H9 (cell line): ENCODE measurements at regions not wholly inside any gene's neighbourhood (a gene's known extent, or its start where the extent isn't known, plus 50 kb on each side); places are given as distances from the start of the nearest gene placed in this dataset.

Source experiments
- DNase-seq: peaks from one replicate; pipeline ENCODE4 v3.0.0-alpha.2; 2017
- H2AFZ ChIP-seq: one replicate; pipeline ENCODE4 v1.6.1; 2013; ENCODE audit warnings: mild to moderate bottlenecking, low read length, control low read depth, moderate library complexity
- H2AK5ac ChIP-seq: 2 replicates; pipeline ENCODE4 v1.6.1; 2013; ENCODE audit warnings: low read length, control low read depth, mixed read lengths; ENCODE audit not compliant: insufficient read length
- H2BK120ac ChIP-seq: one replicate; pipeline ENCODE4 v1.6.1; 2013; ENCODE audit warnings: low read depth, mild to moderate bottlenecking, low read length, control low read depth, inconsistent platforms; ENCODE audit not compliant: poor library complexity, severe bottlenecking
- H2BK12ac ChIP-seq: 2 replicates; pipeline ENCODE4 v1.6.1; 2013; ENCODE audit warnings: low read length, control low read depth, mixed read lengths, low read depth; ENCODE audit not compliant: insufficient read length
- H2BK15ac ChIP-seq: 2 replicates; pipeline ENCODE4 v1.6.1; 2013; ENCODE audit warnings: low read depth, low read length, control low read depth
- H2BK20ac ChIP-seq: one replicate; pipeline ENCODE4 v1.6.1; 2013; ENCODE audit warnings: low read depth, mild to moderate bottlenecking, low read length, control low read depth, inconsistent platforms; ENCODE audit not compliant: poor library complexity, severe bottlenecking
- H2BK5ac ChIP-seq: 2 replicates; pipeline ENCODE4 v1.6.1; 2013; ENCODE audit warnings: low read length, control low read depth, mixed read lengths; ENCODE audit not compliant: insufficient read length
- H3K14ac ChIP-seq: 2 replicates; pipeline ENCODE4 v1.6.1; 2013; ENCODE audit warnings: low read length, control low read depth; ENCODE audit not compliant: insufficient read depth
- H3K18ac ChIP-seq: 2 replicates; pipeline ENCODE4 v1.6.1; 2013; ENCODE audit warnings: low read depth, mild to moderate bottlenecking, mixed read lengths, low read length, control low read depth; ENCODE audit not compliant: insufficient read length
- H3K23ac ChIP-seq: 2 replicates; pipeline ENCODE4 v1.6.1; 2013; ENCODE audit warnings: low read length, control low read depth, mixed read lengths, low read depth; ENCODE audit not compliant: insufficient read length
- H3K23me2 ChIP-seq: 2 replicates; pipeline ENCODE4 v1.6.1; 2013; ENCODE audit warnings: low read depth, mild to moderate bottlenecking, mixed read lengths, low read length, control low read depth; ENCODE audit not compliant: insufficient read length, poor library complexity, severe bottlenecking
- H3K27ac ChIP-seq: 2 replicates; pipeline ENCODE4 v1.5.1; 2013; ENCODE audit warnings: low read length, control low read depth, mixed read lengths, low read depth; ENCODE audit not compliant: insufficient read length
- H3K27me3 ChIP-seq: 2 replicates; pipeline ENCODE4 v1.6.1; 2013; ENCODE audit warnings: low read length, control low read depth, inconsistent platforms; ENCODE audit not compliant: insufficient read depth
- H3K4ac ChIP-seq: 2 replicates; pipeline ENCODE4 v1.6.1; 2013; ENCODE audit warnings: low read depth, mild to moderate bottlenecking, control low read depth, inconsistent platforms, low read length, moderate library complexity
- H3K4me1 ChIP-seq: 2 replicates; pipeline ENCODE4 v1.6.1; 2013; ENCODE audit warnings: low read length, control low read depth, inconsistent platforms; ENCODE audit not compliant: insufficient read depth
- H3K4me2 ChIP-seq: 2 replicates; pipeline ENCODE4 v1.6.1; 2013; ENCODE audit warnings: low read length, control low read depth, mixed read lengths; ENCODE audit not compliant: insufficient read length, insufficient read depth
- H3K56ac ChIP-seq: 2 replicates; pipeline ENCODE4 v1.6.1; 2013; ENCODE audit warnings: low read depth, mild to moderate bottlenecking, mixed read lengths, low read length, control low read depth; ENCODE audit not compliant: insufficient read length
- H3K79me1 ChIP-seq: 2 replicates; pipeline ENCODE4 v1.6.1; 2013; ENCODE audit warnings: low read depth, mild to moderate bottlenecking, moderate library complexity, low read length, control low read depth, inconsistent platforms; ENCODE audit not compliant: insufficient read depth, poor library complexity, severe bottlenecking
- H3K79me2 ChIP-seq: 2 replicates; pipeline ENCODE4 v1.6.1; 2013; ENCODE audit warnings: low read length, control low read depth, inconsistent platforms; ENCODE audit not compliant: insufficient read depth
- H3K9ac ChIP-seq: 2 replicates; pipeline ENCODE4 v1.6.1; 2013; ENCODE audit warnings: low read length, control low read depth, mixed read lengths; ENCODE audit not compliant: insufficient read length; ENCODE audit errors: extremely low read depth
- H3K9me3 ChIP-seq: one replicate; pipeline ENCODE4 v1.6.1; 2013; ENCODE audit warnings: low read depth, low read length, inconsistent platforms; ENCODE audit not compliant: control insufficient read depth
- H3T11ph ChIP-seq: one replicate; pipeline ENCODE4 v1.6.1; 2013; ENCODE audit warnings: mild to moderate bottlenecking, low read length, control low read depth, inconsistent platforms
- H4K20me1 ChIP-seq: one replicate; pipeline ENCODE4 v1.6.1; 2013; ENCODE audit not compliant: control insufficient read depth, insufficient read length, insufficient read depth
- H4K5ac ChIP-seq: 2 replicates; pipeline ENCODE4 v1.6.1; 2013; ENCODE audit warnings: low read depth, mild to moderate bottlenecking, mixed read lengths, low read length, control low read depth; ENCODE audit not compliant: insufficient read length
- H4K8ac ChIP-seq: replicated peaks from 2 replicates; pipeline ENCODE4 v1.6.1; 2013; ENCODE audit warnings: low read length, control low read depth, mixed read lengths, low read depth; ENCODE audit not compliant: insufficient read length
- H4K91ac ChIP-seq: 2 replicates; pipeline ENCODE4 v1.6.1; 2013; ENCODE audit warnings: low read depth, mild to moderate bottlenecking, moderate library complexity, mixed read lengths, low read length, control low read depth; ENCODE audit not compliant: insufficient read length
- H3K27ac Mint-ChIP-seq, 3 experiments: 2 replicates in 2 of 3; 3 replicates in 1 of 3; pipeline ENCODE4 v1.8.0; 2020 to 2021; ENCODE audit warnings: mixed read lengths in 3 of 3, mild to moderate bottlenecking in 1 of 3, moderate library complexity in 1 of 3
- H3K27me3 Mint-ChIP-seq: 2 replicates; pipeline ENCODE4 v1.8.0; 2021; ENCODE audit warnings: low read depth, mild to moderate bottlenecking, moderate library complexity, mixed read lengths
- H3K36me3 Mint-ChIP-seq, 3 experiments: 2 replicates in 2 of 3; 3 replicates in 1 of 3; pipeline ENCODE4 v1.8.0; 2020 to 2021; ENCODE audit warnings: low read depth in 3 of 3, mixed read lengths in 3 of 3; ENCODE audit not compliant: insufficient read depth in 1 of 3
- H3K4me1 Mint-ChIP-seq, 2 experiments: 2 replicates each; pipeline ENCODE4 v1.8.0; 2020; ENCODE audit warnings: mixed read lengths in 2 of 2
- H3K4me3 Mint-ChIP-seq, 2 experiments: 2 replicates in 1 of 2; 3 replicates in 1 of 2; pipeline ENCODE4 v1.8.0; 2020 to 2021; ENCODE audit warnings: mild to moderate bottlenecking in 2 of 2, mixed read lengths in 2 of 2, moderate library complexity in 1 of 2
- H3K9me3 Mint-ChIP-seq, 2 experiments: 2 replicates in 1 of 2; 3 replicates in 1 of 2; pipeline ENCODE4 v1.8.0; 2020; ENCODE audit warnings: mild to moderate bottlenecking in 2 of 2, mixed read lengths in 2 of 2, moderate library complexity in 1 of 2
- CTCF ChIP-seq: fragments of 200-600 bp; sonication (generic); conservative IDR thresholded peaks from 3 replicates; pipeline ENCODE4 v1.8.0; 2021; ENCODE audit warnings: antibody characterized with exemption, mild to moderate bottlenecking
- WGBS: extraction: QIAGEN DNeasy Blood & Tissue Kit; methylation state at CpG from one replicate; pipeline ENCODE4 v1.1.7; 2013; ENCODE audit warnings: missing lambda C conversion rate, low lambda C conversion rate, mixed read lengths; ENCODE audit not compliant: insufficient read length; ENCODE audit errors: extremely low coverage; 5-methylcytosine and 5-hydroxymethylcytosine counted together

GRCh38 chr13:84686458-84686857 lies 804.2 kb upstream of the SLITRK1 start:
- Histone ChIP-seq H2BK20ac (no peak overlapping the region), H4K5ac (no peak overlapping the region), H4K91ac (no peak overlapping the region), H3K23me2 (no peaks in the 10 kb centered on the region), H3K79me2 (no peaks in the 10 kb centered on the region), H3K18ac (no peak overlapping the region), H3K4me2 (no peak overlapping the region), H3K79me1 (no peaks in the 10 kb centered on the region), H3K27me3 (no peaks in the 10 kb centered on the region), H2BK15ac (no peak overlapping the region), H3K9ac (no peak overlapping the region), H3K23ac (no peak overlapping the region), H2AFZ (no peak overlapping the region), H4K8ac (no peak overlapping the region), H3T11ph (no peak overlapping the region), H2BK5ac (no peak overlapping the region), H3K27ac (no peak overlapping the region), H3K4ac (no peak overlapping the region), H3K4me1 (no peaks in the 10 kb centered on the region), H2BK12ac (no peak overlapping the region), H3K9me3 (no peaks in the 10 kb centered on the region), H3K14ac (no peak overlapping the region), H3K56ac (no peak overlapping the region), H2AK5ac (no peak overlapping the region), H2BK120ac (no peak overlapping the region), H4K20me1 (no peaks in the 10 kb centered on the region)
- Mint-ChIP-seq H3K27ac (no peak overlapping the region), H3K4me1 (no peaks in the 10 kb centered on the region), H3K36me3 (no peaks in the 10 kb centered on the region), H3K9me3 (no peaks in the 10 kb centered on the region), H3K4me3 (no peak overlapping the region), H3K27me3 (no peaks in the 10 kb centered on the region)
- no peak for DNase-seq
- no CpG with 5 or more reads among the region's 1 CpG for WGBS
- TF ChIP-seq CTCF, result no peak
